Peyer's patch (tissue), 4 donors: ENCODE measurements at regions not wholly inside any gene's neighbourhood (a gene's known extent, or its start where the extent isn't known, plus 50 kb on each side); places are given as distances from the start of the nearest gene placed in this dataset.

Experiments
- DNase-seq, 3 donors: peaks; one replicate each; pipeline ENCODE4 v3.0.0-alpha.2; 2017 to 2019
- H3K27ac ChIP-seq, 4 donors: fragments of 200-600 bp; sonication (generic); one replicate each; pipeline ENCODE4 v1.5.1; 2016 to 2019
- H3K27me3 ChIP-seq, 2 donors: fragments of 200-600 bp; sonication (generic); one replicate each; pipeline ENCODE4 v1.5.1; 2019
- H3K36me3 ChIP-seq, 3 donors: fragments of 200-600 bp; sonication (generic); one replicate each; pipeline ENCODE4 v1.5.1; 2016 to 2019
- H3K4me1 ChIP-seq, 4 donors: fragments of 200-600 bp; sonication (generic); one replicate each; pipeline ENCODE4 v1.5.1; 2016 to 2019
- H3K4me3 ChIP-seq, 4 donors: fragments of 200-600 bp; sonication (generic); 1 replicate in 3 of 4; 2 replicates in 1 of 4; pipeline ENCODE4 v1.5.1; 2016 to 2019; ENCODE audit warnings: mild to moderate bottlenecking in 1 of 4
- H3K9me3 ChIP-seq, 4 donors: fragments of 200-600 bp; sonication (generic); one replicate each; pipeline ENCODE4 v1.5.1; 2016 to 2019; ENCODE audit warnings: mild to moderate bottlenecking in 1 of 4
- POLR2A ChIP-seq, 2 donors: fragments of 450-650 bp; IDR thresholded peaks; one replicate each; pipeline ENCODE4 v1.5.1; 2017; ENCODE audit warnings: antibody characterized with exemption in 2 of 2, mild to moderate bottlenecking in 2 of 2, moderate library complexity in 2 of 2
- TF ChIP-seq, protein P1 (sequence below), 6 experiments: fragments of 450-650 bp in 4 of 6; fragments of 200-600 bp in 2 of 6; sonication (generic) in 1 of 6; IDR thresholded peaks; one replicate each; pipeline ENCODE4 v1.5.1; 2017 to 2019; ENCODE audit warnings: antibody characterized with exemption in 6 of 6, mild to moderate bottlenecking in 3 of 6, moderate library complexity in 1 of 6

DNA sequence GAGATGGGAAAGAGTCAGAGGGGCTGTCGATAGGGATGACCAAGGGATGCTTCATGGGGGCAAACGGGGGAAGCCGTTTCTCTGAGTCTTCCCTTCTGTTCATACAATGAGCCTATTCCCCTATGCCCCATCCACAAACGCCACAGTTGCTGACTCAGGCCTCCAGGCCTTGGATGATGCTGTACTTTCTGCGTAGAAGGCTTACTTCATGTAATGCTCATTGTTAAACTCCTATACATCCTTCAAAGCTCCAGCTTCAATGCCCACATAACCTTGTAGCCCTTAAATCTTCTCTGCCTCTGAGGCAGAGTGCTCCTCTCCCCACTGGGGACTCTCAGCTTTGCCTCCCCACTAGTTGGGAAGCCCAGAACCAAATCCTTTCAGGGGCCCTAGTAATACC is 120.3 kb downstream of the PTPRS start:
- Histone ChIP-seq H3K27ac (no peak overlapping the region), H3K4me1 (no peaks in the 10 kb centered on the region), H3K4me3 (no peak overlapping the region), H3K9me3 (no peaks in the 10 kb centered on the region), H3K36me3 (peaks cover 0 to 15% (median 0%) of the 10 kb centered on the region in 3 donors), H3K27me3 (no peaks in the 10 kb centered on the region)
- no peak for TF ChIP-seq POLR2A (IDR thresholded peaks at IDR 0.05)
- TF ChIP-seq, protein P1, sequence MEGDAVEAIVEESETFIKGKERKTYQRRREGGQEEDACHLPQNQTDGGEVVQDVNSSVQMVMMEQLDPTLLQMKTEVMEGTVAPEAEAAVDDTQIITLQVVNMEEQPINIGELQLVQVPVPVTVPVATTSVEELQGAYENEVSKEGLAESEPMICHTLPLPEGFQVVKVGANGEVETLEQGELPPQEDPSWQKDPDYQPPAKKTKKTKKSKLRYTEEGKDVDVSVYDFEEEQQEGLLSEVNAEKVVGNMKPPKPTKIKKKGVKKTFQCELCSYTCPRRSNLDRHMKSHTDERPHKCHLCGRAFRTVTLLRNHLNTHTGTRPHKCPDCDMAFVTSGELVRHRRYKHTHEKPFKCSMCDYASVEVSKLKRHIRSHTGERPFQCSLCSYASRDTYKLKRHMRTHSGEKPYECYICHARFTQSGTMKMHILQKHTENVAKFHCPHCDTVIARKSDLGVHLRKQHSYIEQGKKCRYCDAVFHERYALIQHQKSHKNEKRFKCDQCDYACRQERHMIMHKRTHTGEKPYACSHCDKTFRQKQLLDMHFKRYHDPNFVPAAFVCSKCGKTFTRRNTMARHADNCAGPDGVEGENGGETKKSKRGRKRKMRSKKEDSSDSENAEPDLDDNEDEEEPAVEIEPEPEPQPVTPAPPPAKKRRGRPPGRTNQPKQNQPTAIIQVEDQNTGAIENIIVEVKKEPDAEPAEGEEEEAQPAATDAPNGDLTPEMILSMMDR (IDR thresholded peaks at IDR 0.05), result no peak
- DNase-seq, result no peak

DNA sequence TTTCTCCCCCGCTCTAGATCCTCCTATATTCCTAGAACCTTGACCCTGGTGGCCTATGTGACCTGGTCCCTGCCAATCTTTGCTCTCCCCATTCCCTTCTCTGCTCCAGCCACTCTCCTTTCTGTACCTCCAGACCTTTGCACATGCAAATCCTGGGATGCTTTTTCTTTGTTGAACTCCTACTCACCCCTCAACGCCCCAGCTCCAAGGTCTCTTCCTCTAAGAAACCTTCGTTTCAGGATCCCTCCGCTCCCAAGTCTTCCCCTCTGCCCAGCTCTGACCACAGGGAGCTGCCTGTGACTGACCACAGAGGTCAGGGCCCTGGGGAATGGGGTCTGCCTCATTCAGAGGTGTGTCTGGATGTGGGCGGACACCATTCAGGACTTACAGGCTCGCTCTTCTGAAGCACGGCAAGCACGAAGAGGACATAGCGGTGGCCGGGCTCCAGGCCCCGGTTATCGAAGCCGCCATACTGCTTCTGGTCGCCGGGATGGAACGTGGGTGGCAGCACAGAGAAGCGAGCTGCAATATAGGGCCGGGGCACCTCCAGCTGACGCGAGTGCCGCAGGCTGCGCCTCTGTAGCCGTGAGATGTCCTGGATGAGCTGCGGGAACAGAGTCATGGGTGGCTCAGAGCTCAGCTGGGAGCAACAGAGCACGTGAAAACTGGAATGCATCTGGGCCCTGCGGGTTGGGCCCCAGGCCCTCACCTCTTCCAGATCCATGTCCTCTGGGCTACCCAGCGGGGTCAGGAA is 120.9 kb downstream of the PTPRS start:
- no peak for DNase-seq
- TF ChIP-seq POLR2A (IDR thresholded peaks at IDR 0.05), result no peak
- TF ChIP-seq, protein P1 (IDR thresholded peaks at IDR 0.05), result no peak

GRCh38 chr19:5218963-5219530 is 121.6 kb downstream of the PTPRS start:
- Histone ChIP-seq H3K27me3 (no peaks in the 10 kb centered on the region), H3K4me3 (no peak overlapping the region), H3K27ac (no peak overlapping the region), H3K36me3 (peaks cover 0 to 15% (median 0%) of the 10 kb centered on the region in 3 donors), H3K4me1 (no peaks in the 10 kb centered on the region), H3K9me3 (no peaks in the 10 kb centered on the region)
- no peak for DNase-seq
- TF ChIP-seq, protein P1 (IDR thresholded peaks at IDR 0.05), result no peak
- no peak for TF ChIP-seq POLR2A (IDR thresholded peaks at IDR 0.05)

More for the DNA sequence above, 120.9 kb downstream of the PTPRS start:
- no peaks in the 10 kb centered on the region for H3K27me3 ChIP-seq
- H3K27ac ChIP-seq, result no peak overlapping the region
- H3K36me3 ChIP-seq, result peaks cover 0 to 15% (median 0%) of the 10 kb centered on the region in 3 donors
- no peak overlapping the region for H3K4me3 ChIP-seq
- H3K4me1 ChIP-seq, result no peaks in the 10 kb centered on the region
- H3K9me3 ChIP-seq, result no peaks in the 10 kb centered on the region

DNA sequence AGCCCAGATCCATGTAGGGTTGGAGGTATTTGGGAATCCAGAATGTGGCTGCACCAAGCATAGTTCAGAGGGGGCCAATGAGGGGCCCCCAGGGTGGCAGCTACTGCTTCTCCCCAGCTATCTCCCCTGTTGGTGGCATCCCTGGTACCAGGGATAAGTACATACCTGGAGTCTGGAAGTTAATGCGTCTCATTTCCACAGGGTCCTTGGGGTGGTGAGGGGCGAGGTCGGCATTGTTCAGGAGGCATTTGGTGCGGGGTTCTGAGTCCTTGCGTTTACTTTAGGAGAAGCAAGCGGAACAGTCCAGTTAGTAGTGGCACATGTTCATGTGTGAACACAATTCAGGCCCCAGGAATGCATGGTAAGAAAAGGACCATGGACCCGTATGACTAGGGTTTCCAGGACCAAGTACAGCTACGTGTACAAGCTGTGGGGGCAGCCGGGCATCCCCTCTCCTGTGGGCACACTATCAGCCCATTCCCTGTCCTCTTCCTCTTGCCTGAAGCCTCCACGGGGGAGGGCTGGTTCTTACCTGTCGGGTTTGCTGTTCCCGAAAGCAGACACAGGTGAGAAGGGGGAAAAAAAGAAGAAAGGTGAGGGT is 122.3 kb downstream of the PTPRS start:
- DNase-seq, result no peak
- Histone ChIP-seq H3K27me3 (no peaks in the 10 kb centered on the region), H3K36me3 (peaks cover 0 to 15% (median 0%) of the 10 kb centered on the region in 3 donors), H3K4me1 (no peaks in the 10 kb centered on the region), H3K9me3 (no peaks in the 10 kb centered on the region), H3K4me3 (no peak overlapping the region), H3K27ac (no peak overlapping the region)
- TF ChIP-seq, protein P1 (IDR thresholded peaks at IDR 0.05), result no peak
- no peak for TF ChIP-seq POLR2A (IDR thresholded peaks at IDR 0.05)

DNA sequence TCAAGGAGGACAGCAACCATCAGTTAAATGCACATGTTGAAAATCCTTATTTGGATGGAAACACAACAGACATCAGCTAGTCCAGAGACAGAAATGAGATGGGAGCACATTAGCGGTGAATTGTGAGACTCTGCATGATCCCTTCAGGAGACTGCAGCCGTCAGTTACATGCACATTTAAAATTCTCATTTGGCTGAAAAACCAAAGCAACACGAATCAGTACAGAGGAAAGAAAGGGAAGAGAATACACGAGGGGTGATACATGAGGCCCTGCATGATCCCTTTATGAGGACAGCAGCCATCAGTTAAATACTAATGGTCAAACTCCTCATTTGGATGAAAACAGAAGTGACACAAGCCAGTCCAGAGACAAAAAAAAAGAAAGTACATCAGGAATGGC is 123.4 kb downstream of the PTPRS start:
- TF ChIP-seq, protein P1 (IDR thresholded peaks at IDR 0.05), result no peak
- no peak for TF ChIP-seq POLR2A (IDR thresholded peaks at IDR 0.05)
- H3K27me3 ChIP-seq, result no peaks in the 10 kb centered on the region
- peaks cover 0 to 15% (median 0%) of the 10 kb centered on the region in 3 donors for H3K36me3 ChIP-seq
- no peak overlapping the region for H3K4me3 ChIP-seq
- DNase-seq, result no peak
- no peak overlapping the region for H3K27ac ChIP-seq
- no peaks in the 10 kb centered on the region for H3K4me1 ChIP-seq
- no peaks in the 10 kb centered on the region for H3K9me3 ChIP-seq
